ENCODE measurements at regions not wholly inside any gene's neighbourhood (a gene's known extent, or its start where the extent isn't known, plus 50 kb on each side); places are given as distances from the start of the nearest gene placed in this dataset.

DNA sequence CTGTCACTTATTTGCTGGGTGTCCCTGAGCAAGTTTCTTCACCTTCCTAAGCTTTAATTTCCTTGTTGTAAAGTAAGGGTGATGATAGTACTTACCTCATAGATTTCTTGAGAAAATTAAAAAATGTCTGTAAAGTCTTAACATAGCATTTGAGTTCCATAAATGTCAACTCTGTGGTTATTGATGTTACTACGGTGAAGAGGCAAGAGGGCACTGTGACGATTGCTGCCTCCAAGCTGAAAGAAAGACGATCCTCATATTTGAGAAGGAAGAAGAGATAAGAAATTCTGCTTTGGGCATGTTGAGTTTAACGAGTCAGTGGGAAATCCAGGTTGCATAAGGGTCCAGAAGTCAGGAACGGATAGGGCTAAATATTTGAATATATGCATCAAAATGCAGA is 240.8 kb upstream of the ZPLD1 start:
- no peak overlapping the region for H3K27ac Mint-ChIP-seq
- no peaks in the 10 kb centered on the region for H3K9me3 Mint-ChIP-seq
- H3K4me1 Mint-ChIP-seq (ENCODE audit: low read depth) = peaks cover 12% of the 10 kb centered on the region
- no peaks in the 10 kb centered on the region for H3K36me3 Mint-ChIP-seq (ENCODE audit: low read depth)
- no peak overlapping the region for H3K4me3 Mint-ChIP-seq
- no peaks in the 10 kb centered on the region for H3K27me3 Mint-ChIP-seq (ENCODE audit: low read depth)

DNA sequence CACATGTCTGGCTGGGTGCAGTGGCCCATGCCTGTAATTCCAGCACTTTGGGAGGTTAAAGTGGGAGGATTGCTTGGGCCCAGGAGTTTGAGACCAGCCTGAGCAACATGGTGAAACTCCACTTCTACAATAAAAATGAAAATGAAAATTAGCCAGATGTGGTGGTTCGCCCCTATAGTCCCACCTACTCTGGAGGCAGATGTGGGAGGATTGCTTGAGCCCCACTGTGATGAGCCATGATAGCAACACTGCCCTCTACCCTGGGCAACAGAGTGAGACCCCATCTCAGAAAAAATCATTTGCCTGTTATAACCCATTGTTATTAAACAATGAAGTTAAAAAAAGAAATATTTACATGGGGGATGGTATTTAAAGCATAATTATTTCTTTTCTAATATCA is 240.1 kb upstream of the ZPLD1 start:
- H3K27ac Mint-ChIP-seq = no peak overlapping the region
- H3K4me3 Mint-ChIP-seq = no peak overlapping the region
- H3K9me3 Mint-ChIP-seq = no peaks in the 10 kb centered on the region
- no peaks in the 10 kb centered on the region for H3K27me3 Mint-ChIP-seq (ENCODE audit: low read depth)
- peaks cover 12% of the 10 kb centered on the region for H3K4me1 Mint-ChIP-seq (ENCODE audit: low read depth)
- H3K36me3 Mint-ChIP-seq (ENCODE audit: low read depth) = no peaks in the 10 kb centered on the region

DNA sequence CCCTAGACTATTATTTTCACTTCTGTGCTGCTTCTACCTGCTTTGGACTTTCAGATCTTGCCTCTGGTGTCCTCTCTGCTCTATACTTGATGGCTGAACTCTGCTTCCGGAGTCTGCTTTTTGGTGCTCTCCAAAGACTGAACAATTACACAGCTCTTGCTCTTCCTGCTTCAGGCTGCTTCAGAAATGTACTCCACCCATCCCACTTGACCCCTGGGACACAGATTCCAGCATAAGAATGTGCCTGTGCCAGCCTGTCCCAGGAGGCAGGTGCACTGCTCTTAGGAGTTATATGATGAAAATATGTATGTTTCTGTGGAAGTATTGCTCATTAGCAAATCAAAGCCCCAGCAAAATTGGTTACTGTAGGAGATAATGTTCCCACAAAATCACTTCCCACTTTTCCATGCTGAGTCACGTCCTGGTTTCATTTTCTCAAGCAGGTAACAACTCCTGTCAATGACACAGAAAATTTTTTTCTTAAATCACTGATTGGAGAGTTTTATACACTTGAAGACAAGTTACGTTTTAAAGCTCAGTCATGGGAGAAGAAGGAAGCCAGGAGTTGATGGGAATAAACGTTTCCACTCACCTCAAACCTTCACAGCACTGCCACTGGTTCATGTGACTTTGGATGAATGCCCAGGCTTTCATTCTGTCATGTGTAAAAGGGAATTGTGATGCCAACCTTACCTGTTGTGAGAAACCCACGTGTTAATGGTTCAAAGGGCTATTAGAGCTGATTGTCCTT is 239.4 kb upstream of the ZPLD1 start:
- no peaks in the 10 kb centered on the region for H3K36me3 Mint-ChIP-seq (ENCODE audit: low read depth)

DNA sequence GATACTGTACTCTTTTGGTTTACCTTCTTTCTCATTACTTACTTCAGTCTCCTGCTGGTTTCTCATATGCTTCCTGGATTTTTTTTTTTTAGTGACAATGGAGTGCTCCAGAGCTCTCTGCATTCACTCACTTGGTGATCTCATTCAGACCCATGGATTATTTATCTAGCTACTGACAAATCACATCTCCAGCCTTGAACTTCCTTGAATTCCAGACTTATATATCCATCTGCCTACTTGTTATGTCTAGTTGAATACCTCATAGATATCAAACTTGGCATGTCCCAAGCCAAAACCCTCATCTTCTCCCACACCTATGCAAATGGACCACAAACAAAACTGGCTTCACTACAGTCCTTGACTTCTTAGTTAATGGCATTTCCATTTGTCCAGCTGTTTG is 234.7 kb upstream of the ZPLD1 start:
- H3K36me3 Mint-ChIP-seq (ENCODE audit: low read depth) = no peaks in the 10 kb centered on the region
- H3K9me3 Mint-ChIP-seq = peaks cover 11% of the 10 kb centered on the region
- peaks cover 2% of the 10 kb centered on the region for H3K4me1 Mint-ChIP-seq (ENCODE audit: low read depth)

More for the DNA sequence above, 239.4 kb upstream of the ZPLD1 start:
- Mint-ChIP-seq H3K4me1 (ENCODE audit: low read depth) (peaks cover 12% of the 10 kb centered on the region), H3K27ac (no peak overlapping the region), H3K27me3 (ENCODE audit: low read depth) (no peaks in the 10 kb centered on the region), H3K9me3 (no peaks in the 10 kb centered on the region), H3K4me3 (no peak overlapping the region)

DNA sequence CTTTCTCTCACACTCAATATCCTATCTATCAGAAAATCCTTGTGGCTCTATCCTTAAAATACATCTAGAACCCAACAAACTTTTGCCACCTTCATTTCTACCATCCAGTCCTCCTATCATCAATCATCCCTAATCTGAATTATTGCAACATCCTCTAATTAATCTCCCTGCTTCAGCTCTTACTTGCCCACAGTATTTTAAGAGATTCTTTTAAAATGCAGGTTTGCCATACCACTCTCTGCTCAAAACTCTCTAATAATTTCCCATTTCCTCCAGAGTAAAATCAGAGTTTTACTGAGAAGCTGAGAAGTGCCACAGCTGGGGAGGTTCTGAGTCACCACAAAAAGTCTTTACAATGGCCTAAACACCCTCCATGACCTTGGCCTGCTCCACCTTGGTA is 234.3 kb upstream of the ZPLD1 start:
- no peak overlapping the region for H3K27ac Mint-ChIP-seq
- H3K4me1 Mint-ChIP-seq (ENCODE audit: low read depth) = no peaks in the 10 kb centered on the region
- no peak overlapping the region for H3K4me3 Mint-ChIP-seq
- peaks cover 5% of the 10 kb centered on the region for H3K27me3 Mint-ChIP-seq (ENCODE audit: low read depth)
- no peaks in the 10 kb centered on the region for H3K36me3 Mint-ChIP-seq (ENCODE audit: low read depth)
- H3K9me3 Mint-ChIP-seq = peaks cover 11% of the 10 kb centered on the region

More for the DNA sequence above, 234.7 kb upstream of the ZPLD1 start:
- Mint-ChIP-seq H3K27me3 (ENCODE audit: low read depth) (peaks cover 5% of the 10 kb centered on the region), H3K27ac (no peak overlapping the region), H3K4me3 (no peak overlapping the region)

DNA sequence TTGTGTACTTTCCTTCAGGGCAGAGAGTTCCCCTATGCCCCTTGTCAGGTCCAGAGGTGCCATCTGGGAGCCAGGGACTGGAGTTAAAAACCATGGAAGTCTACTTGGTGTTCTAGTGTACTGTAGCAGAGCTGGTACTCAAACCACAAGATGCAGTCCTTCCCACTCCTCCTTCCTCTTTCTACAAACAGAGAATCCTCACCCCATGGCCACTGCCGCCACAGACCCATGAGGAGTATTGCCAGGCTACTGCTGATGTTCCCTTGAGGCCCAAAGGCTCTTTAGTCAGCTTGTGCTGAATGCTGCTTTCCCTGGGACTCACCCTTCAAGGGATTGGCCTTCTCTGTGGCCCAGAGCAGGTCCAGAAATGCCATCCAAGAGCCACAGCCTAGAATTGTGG is 229.2 kb upstream of the ZPLD1 start:
- peaks cover 4% of the 10 kb centered on the region for H3K36me3 Mint-ChIP-seq (ENCODE audit: low read depth)
- no peak overlapping the region for H3K4me3 Mint-ChIP-seq
- H3K27me3 Mint-ChIP-seq (ENCODE audit: low read depth) = peaks cover 10% of the 10 kb centered on the region
- H3K27ac Mint-ChIP-seq = no peak overlapping the region
- H3K9me3 Mint-ChIP-seq = peaks cover 17% of the 10 kb centered on the region
- no peaks in the 10 kb centered on the region for H3K4me1 Mint-ChIP-seq (ENCODE audit: low read depth)

DNA sequence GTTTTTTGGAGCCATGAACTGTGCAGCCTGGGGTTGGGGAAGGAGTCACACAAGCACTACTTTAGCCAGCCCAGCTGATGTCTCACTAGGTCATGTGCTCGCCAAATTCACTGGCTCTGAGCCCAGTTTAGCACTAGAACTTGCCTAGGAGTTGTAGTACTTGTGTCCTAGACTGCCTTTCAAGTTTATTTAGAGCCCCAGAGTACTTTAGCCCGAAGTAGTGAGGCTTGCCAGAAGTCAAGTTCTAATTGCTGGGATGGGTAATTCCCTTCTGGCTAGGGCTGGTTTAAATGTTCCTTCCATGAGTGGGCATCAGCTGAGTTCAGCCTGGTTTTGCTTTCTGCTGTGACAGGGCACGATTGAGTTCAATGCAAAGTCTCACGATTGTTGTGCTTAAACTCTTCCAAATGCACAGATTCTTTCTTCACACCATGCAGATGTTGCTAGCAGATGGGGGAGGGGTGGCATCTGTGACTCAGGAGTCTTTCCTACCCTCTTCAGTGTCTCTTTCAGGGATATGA is 228.2 kb upstream of the ZPLD1 start:
- H3K27me3 Mint-ChIP-seq (ENCODE audit: low read depth) = peaks cover 10% of the 10 kb centered on the region
- H3K4me1 Mint-ChIP-seq (ENCODE audit: low read depth) = no peaks in the 10 kb centered on the region
- H3K4me3 Mint-ChIP-seq = no peak overlapping the region
- no peak overlapping the region for H3K27ac Mint-ChIP-seq
- H3K9me3 Mint-ChIP-seq = peaks cover 22% of the 10 kb centered on the region
- H3K36me3 Mint-ChIP-seq (ENCODE audit: low read depth) = peaks cover 4% of the 10 kb centered on the region

DNA sequence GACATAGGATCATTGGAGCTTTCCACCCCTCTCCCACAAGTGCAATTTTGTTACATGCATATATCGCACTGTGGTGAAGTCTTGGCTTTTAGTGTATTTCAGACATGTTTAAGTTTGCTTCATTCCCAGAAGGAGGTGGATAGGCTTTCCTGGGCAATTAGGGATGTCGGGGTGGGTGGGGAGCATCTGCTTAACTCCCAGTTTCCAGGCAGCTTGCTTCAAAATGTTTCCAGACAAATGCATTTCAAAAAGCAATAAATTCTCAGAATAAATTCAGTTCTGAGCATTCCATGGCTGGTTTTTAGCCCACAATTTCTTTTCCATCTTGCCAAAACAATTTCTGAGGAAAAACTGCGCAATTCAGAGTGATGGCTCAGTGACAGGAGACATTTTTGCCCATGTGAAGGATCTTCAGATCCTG is 227.7 kb upstream of the ZPLD1 start:
- peaks cover 26% of the 10 kb centered on the region for H3K9me3 Mint-ChIP-seq
- no peak overlapping the region for H3K4me3 Mint-ChIP-seq
- no peaks in the 10 kb centered on the region for H3K4me1 Mint-ChIP-seq (ENCODE audit: low read depth)

DNA sequence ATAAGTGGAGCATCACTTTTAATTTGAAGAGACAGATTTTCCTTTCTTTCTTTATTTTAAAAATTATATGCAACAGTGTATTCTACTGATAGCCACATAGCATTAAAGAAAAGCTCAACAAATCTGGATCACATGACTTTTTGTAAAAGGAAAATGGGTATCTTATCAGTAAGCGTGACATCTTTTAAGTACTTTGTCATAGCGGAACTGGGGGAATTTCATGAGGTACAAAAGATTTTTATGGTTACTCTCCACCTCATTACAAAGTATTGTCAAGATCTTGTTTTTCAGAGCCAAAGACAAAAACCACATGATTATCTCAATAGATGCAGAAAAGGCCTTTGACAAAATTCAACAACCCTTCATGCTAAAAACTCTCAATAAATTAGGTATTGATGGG is 219.6 kb upstream of the ZPLD1 start:
- no peaks in the 10 kb centered on the region for H3K4me1 Mint-ChIP-seq (ENCODE audit: low read depth)
- H3K4me3 Mint-ChIP-seq = no peak overlapping the region

More for the DNA sequence above, 227.7 kb upstream of the ZPLD1 start:
- H3K27ac Mint-ChIP-seq = no peak overlapping the region
- H3K27me3 Mint-ChIP-seq (ENCODE audit: low read depth) = peaks cover 10% of the 10 kb centered on the region
- H3K36me3 Mint-ChIP-seq (ENCODE audit: low read depth) = peaks cover 4% of the 10 kb centered on the region

DNA sequence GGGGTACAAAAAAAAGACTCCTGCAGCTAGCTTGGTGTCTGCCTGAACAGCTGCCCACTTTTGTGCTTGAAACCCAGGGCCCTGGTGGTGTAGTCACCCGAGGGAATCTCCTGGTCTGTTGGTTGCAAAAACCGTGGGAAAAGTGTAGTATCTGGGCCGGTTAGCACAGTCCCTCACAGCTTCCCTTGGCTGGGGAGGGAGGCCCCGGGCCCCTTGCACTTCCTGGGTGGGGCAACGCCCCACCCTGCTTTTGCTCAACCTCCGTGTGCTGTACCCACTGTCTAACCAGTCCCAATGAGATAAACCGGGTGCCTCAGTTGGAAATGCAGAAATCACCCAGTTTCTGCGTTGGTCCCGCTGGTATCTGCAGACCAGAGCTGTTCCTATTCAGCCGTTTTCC is 211.7 kb upstream of the ZPLD1 start:
- Mint-ChIP-seq H3K36me3 (ENCODE audit: low read depth) (peaks cover 7% of the 10 kb centered on the region), H3K27ac (no peak overlapping the region), H3K4me1 (ENCODE audit: low read depth) (peaks cover 27% of the 10 kb centered on the region), H3K27me3 (ENCODE audit: low read depth) (peaks cover 12% of the 10 kb centered on the region), H3K9me3 (peaks cover 7% of the 10 kb centered on the region), H3K4me3 (no peak overlapping the region)

More for the DNA sequence above, 219.6 kb upstream of the ZPLD1 start:
- H3K36me3 Mint-ChIP-seq (ENCODE audit: low read depth) = peaks cover 9% of the 10 kb centered on the region
- H3K9me3 Mint-ChIP-seq = peaks cover 27% of the 10 kb centered on the region
- H3K27ac Mint-ChIP-seq = no peak overlapping the region
- no peaks in the 10 kb centered on the region for H3K27me3 Mint-ChIP-seq (ENCODE audit: low read depth)

DNA sequence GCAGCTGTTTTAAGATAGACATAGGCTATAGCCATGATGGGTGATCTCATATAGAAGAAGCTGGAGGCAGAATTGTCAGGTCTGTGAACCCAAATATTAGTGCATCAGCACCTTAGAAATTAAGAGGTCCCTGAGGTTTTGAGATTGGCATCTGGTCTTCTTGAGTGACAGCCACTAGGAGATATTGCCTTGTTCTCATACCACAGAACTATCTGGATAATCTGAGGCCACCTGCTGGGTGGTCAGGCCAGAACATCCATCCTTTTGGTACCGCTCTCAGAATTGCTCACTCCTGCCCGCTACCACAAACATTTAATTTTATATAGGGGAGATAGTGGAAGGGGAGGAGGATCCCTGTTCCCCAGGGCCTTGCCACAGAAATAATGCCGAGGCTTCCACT is 210.6 kb upstream of the ZPLD1 start:
- Mint-ChIP-seq H3K4me3 (no peak overlapping the region), H3K4me1 (ENCODE audit: low read depth) (peaks cover 27% of the 10 kb centered on the region), H3K36me3 (ENCODE audit: low read depth) (peaks cover 7% of the 10 kb centered on the region), H3K9me3 (peaks cover 7% of the 10 kb centered on the region), H3K27me3 (ENCODE audit: low read depth) (peaks cover 12% of the 10 kb centered on the region), H3K27ac (no peak overlapping the region)

DNA sequence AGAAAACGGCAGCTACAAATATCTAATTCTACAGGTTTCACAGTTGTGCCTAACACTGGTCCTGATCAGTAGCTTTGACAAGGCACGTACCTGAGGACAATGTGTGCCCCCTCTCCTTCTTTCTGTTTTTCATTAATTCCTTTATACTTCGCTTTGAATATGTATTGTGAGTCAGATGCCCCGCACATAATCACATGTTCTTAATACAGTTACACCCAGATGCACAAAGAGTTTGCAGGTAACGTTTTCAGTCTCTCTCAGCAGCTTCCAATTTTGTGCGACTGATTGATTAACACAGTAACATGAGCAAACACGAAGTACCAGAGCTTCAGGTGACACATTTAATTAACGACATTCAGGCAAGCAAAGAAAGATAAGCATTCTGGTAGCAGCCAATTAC is 209.8 kb upstream of the ZPLD1 start:
- H3K27ac Mint-ChIP-seq = no peak overlapping the region
- peaks cover 5% of the 10 kb centered on the region for H3K36me3 Mint-ChIP-seq (ENCODE audit: low read depth)
- peaks cover 5% of the 10 kb centered on the region for H3K9me3 Mint-ChIP-seq
- peaks cover 12% of the 10 kb centered on the region for H3K27me3 Mint-ChIP-seq (ENCODE audit: low read depth)
- H3K4me1 Mint-ChIP-seq (ENCODE audit: low read depth) = peaks cover 33% of the 10 kb centered on the region
- no peak overlapping the region for H3K4me3 Mint-ChIP-seq

DNA sequence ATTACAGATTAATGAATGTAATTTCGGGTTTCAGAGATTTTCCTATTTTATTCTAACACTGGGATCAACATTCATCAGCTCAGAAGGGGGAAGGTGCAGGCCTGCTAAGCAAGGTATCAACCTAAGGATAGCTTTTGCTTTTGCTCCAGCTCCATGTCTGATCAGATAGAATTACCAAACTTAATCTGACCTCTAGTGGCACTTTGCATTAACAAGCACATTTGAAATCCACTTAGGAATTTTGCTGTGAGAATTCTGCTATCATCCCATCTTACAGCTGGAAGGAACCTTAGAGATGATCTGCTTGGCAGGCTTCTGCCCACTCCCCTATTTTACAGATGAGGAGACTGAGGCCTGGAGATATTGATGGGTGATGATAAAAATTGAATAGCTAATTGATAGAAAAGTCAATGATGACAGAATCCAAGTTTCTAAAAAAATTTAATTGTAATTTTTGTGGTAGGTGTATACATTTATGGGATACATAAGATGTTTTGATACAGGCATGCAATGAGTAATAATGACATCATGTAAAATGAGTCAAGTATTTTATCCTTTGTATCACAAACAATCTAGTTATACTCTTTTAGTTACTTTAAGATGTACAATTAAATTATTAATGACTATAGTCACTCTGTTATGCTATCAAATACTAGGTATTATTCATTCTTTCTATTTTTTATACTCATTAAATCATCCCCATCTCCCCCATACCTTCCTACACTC is 209.2 kb upstream of the ZPLD1 start:
- H3K27me3 Mint-ChIP-seq (ENCODE audit: low read depth) = peaks cover 12% of the 10 kb centered on the region
- H3K4me3 Mint-ChIP-seq = no peak overlapping the region
- peaks cover 34% of the 10 kb centered on the region for H3K4me1 Mint-ChIP-seq (ENCODE audit: low read depth)
- peaks cover 4% of the 10 kb centered on the region for H3K36me3 Mint-ChIP-seq (ENCODE audit: low read depth)
- H3K27ac Mint-ChIP-seq = no peak overlapping the region
- no peaks in the 10 kb centered on the region for H3K9me3 Mint-ChIP-seq

DNA sequence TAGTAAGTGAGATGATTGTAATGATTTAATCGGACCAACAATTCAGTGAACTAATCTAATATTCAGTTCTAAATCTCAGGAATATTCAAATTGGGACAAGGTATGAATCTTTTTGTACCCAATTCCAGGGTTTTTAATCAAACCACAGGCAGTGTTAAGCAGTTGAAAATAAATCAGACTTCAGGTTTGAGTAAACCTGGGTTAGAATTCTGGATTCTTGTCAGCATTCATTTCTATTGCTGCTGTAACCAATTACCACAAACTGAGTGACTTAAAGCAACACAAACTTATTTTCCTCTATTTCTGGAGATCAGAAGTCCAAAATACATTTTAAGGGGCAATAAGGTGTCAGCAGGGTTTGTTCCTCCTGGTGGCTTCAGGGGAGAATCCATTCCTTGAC is 208.4 kb upstream of the ZPLD1 start:
- Mint-ChIP-seq H3K4me1 (ENCODE audit: low read depth) (peaks cover 34% of the 10 kb centered on the region), H3K27me3 (ENCODE audit: low read depth) (peaks cover 12% of the 10 kb centered on the region), H3K36me3 (ENCODE audit: low read depth) (peaks cover 2% of the 10 kb centered on the region), H3K4me3 (no peak overlapping the region), H3K9me3 (no peaks in the 10 kb centered on the region), H3K27ac (no peak overlapping the region)

DNA sequence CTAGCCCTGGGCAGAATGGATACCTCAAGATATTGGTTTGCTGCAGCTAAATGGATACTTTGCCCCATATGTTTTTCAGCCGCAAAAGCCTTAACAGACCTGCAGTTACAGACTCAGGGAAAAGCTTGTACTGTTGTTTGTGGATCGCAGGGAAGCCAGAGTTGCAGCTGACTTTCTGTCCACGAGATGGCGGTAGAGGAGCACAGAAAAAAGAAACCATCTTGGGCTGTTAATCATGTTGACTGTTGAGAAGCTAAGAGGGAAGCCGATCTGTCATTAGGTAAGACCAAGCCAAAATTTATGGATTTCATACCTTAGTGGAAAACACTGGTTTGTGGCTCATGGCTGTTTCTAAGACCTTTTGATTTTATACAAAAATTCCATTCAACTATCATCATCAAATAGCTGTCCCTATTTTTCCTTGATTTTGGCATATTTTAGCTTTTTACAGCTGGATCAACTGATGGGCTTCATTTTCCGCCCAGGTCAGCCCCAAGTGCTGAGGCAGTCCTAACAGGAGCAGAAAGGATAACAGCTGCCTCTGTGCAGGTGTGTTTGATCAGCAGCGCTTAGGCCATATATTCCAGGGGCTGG is 205.7 kb upstream of the ZPLD1 start:
- Mint-ChIP-seq H3K27ac (no peak overlapping the region), H3K27me3 (ENCODE audit: low read depth) (peaks cover 26% of the 10 kb centered on the region), H3K4me3 (no peak overlapping the region), H3K9me3 (no peaks in the 10 kb centered on the region), H3K4me1 (ENCODE audit: low read depth) (peaks cover 14% of the 10 kb centered on the region), H3K36me3 (ENCODE audit: low read depth) (no peaks in the 10 kb centered on the region)

Measured in T-helper 1 cell treated with Interleukin-12 subunit alpha and Interleukin-12 subunit beta and Interleukin-4 antibody, amounts not matched to agents 30 μg/mL and 1 μg/mL, for 36 hours (primary cell).